ENCODE measurements at regions not wholly inside any gene's neighbourhood (a gene's known extent, or its start where the extent isn't known, plus 50 kb on each side); places are given as distances from the start of the nearest gene placed in this dataset.
"Not testable (repeated sequence)": the region's sequence is repeated elsewhere in the genome, so short reads cannot be mapped to it uniquely, and the experiment has no call there.

GRCh38 chr2:238502088-238502810, 75.5 kb downstream of the ASB1 start:
- no peak for DNase-seq (ENCODE audit: low read depth, low spot score)

- DNase-seq (ENCODE audit: low read depth, low spot score) = no peak
Measured at GRCh38 chr2:238502956-238503791, 76.4 kb downstream of the ASB1 start.

- no peak for DNase-seq (ENCODE audit: low read depth, low spot score)
Measured at GRCh38 chr2:238504181-238504931, 77.6 kb downstream of the ASB1 start.

- no peak for DNase-seq (ENCODE audit: low read depth, low spot score)
Measured at GRCh38 chr2:238505119-238505891, 78.6 kb downstream of the ASB1 start.

- DNase-seq (ENCODE audit: low read depth, low spot score) = no peak
Measured at GRCh38 chr2:238505892-238506280, 79.2 kb downstream of the ASB1 start.

GRCh38 chr2:238506371-238507068, 79.8 kb downstream of the ASB1 start:
- no peak for DNase-seq (ENCODE audit: low read depth, low spot score)

GRCh38 chr2:238507836-238508235, 81.1 kb downstream of the ASB1 start:
- DNase-seq (ENCODE audit: low read depth, low spot score) = no peak

- no peak for DNase-seq (ENCODE audit: low read depth, low spot score)
Measured at GRCh38 chr2:238509151-238509835, 82.6 kb downstream of the ASB1 start.

GRCh38 chr2:238509903-238510302, 83.2 kb downstream of the ASB1 start:
- no peak for DNase-seq (ENCODE audit: low read depth, low spot score)

GRCh38 chr2:238510911-238511613, 84.3 kb downstream of the ASB1 start:
- no peak for DNase-seq (ENCODE audit: low read depth, low spot score)

- DNase-seq (ENCODE audit: low read depth, low spot score) = no peak
Measured at GRCh38 chr2:238511614-238511950, 84.9 kb downstream of the ASB1 start.

GRCh38 chr2:238512247-238512867, 85.6 kb downstream of the ASB1 start:
- no peak for DNase-seq (ENCODE audit: low read depth, low spot score)

GRCh38 chr2:238513346-238513745, 86.6 kb downstream of the ASB1 start:
- DNase-seq (ENCODE audit: low read depth, low spot score) = no peak

- not testable (repeated sequence) for DNase-seq (ENCODE audit: low read depth, low spot score)
Measured at GRCh38 chr2:238514024-238514423, 87.3 kb downstream of the ASB1 start.

GRCh38 chr2:238515377-238515776, 88.7 kb downstream of the ASB1 start:
- DNase-seq (ENCODE audit: low read depth, low spot score) = no peak

GRCh38 chr2:238517209-238517608, 90.5 kb downstream of the ASB1 start:
- DNase-seq (ENCODE audit: low read depth, low spot score) = no peak

GRCh38 chr2:238518172-238518820, 91.6 kb downstream of the ASB1 start:
- no peak for DNase-seq (ENCODE audit: low read depth, low spot score)

- no peak for DNase-seq (ENCODE audit: low read depth, low spot score)
Measured at GRCh38 chr2:238518821-238519186, 92.1 kb downstream of the ASB1 start.

- DNase-seq (ENCODE audit: low read depth, low spot score) = no peak
Measured at GRCh38 chr2:238520359-238520886, 93.7 kb downstream of the ASB1 start.

Measured in smooth muscle cell of the brain vasculature (primary cell).